HEK293 (cell line): ENCODE measurements at regions not wholly inside any gene's neighbourhood (a gene's known extent, or its start where the extent isn't known, plus 50 kb on each side); places are given as distances from the start of the nearest gene placed in this dataset.

ENCODE experiments used
- KLF10 ChIP-seq: fragments of 450-650 bp; IDR thresholded peaks from 2 replicates; pipeline ENCODE4 v1.5.1; 2018; ENCODE audit warnings: missing biosample characterization, mild to moderate bottlenecking, missing genetic modification characterization
- ZNF302 ChIP-seq: fragments of 450-650 bp; formaldehyde crosslinking; IDR thresholded peaks from 2 replicates; pipeline ENCODE4 v1.5.1; 2016; ENCODE audit warnings: missing biosample characterization, missing genetic modification characterization, low read depth

GRCh38 chr5:154580422-154580821 lies 102.4 kb upstream of the HAND1 start:
- no peak for TF ChIP-seq ZNF302 (tag by site-specific recombination)
- no peak for TF ChIP-seq KLF10 (tag by site-specific recombination)
